HG03565 (cell line): ENCODE measurements at regions not wholly inside any gene's neighbourhood (a gene's known extent, or its start where the extent isn't known, plus 50 kb on each side); places are given as distances from the start of the nearest gene placed in this dataset.
A peak's percentile ranks its signal among the peaks of the same experiment; 100 is the strongest.

Source experiments
- ATAC-seq: cut with Tn5 transposase; IDR thresholded peaks from one replicate; pipeline ENCODE4 v1.9.1; 2021; ENCODE audit warnings: mild to moderate bottlenecking, moderate library complexity; ENCODE audit not compliant: unreplicated experiment

- no peak for ATAC-seq
Measured at GRCh38 chr6:4308364-4308763, 173.0 kb upstream of the ECI2 start.

- no peak for ATAC-seq
Measured at GRCh38 chr6:4304927-4305455, 169.6 kb upstream of the ECI2 start.

GRCh38 chr6:4303638-4304037, 168.3 kb upstream of the ECI2 start:
- ATAC-seq: no peak

GRCh38 chr6:4302524-4302923, 167.1 kb upstream of the ECI2 start:
- ATAC-seq: no peak

- no peak for ATAC-seq
Measured at GRCh38 chr6:4301871-4302270, 166.5 kb upstream of the ECI2 start.

- ATAC-seq: no peak
Measured at GRCh38 chr6:4300917-4301316, 165.5 kb upstream of the ECI2 start.

- no peak for ATAC-seq
Measured at GRCh38 chr6:4299476-4299875, 164.1 kb upstream of the ECI2 start.

GRCh38 chr6:4297348-4297747, 162.0 kb upstream of the ECI2 start:
- ATAC-seq: no peak

GRCh38 chr6:4296552-4296951, 161.2 kb upstream of the ECI2 start:
- ATAC-seq: no peak

GRCh38 chr6:4295783-4296155, 160.4 kb upstream of the ECI2 start:
- no peak for ATAC-seq

GRCh38 chr6:4295058-4295782, 159.8 kb upstream of the ECI2 start:
- ATAC-seq: no peak

GRCh38 chr6:4294636-4295035, 159.3 kb upstream of the ECI2 start:
- ATAC-seq: no peak

- ATAC-seq: no peak
Measured at GRCh38 chr6:4291453-4292403, 156.4 kb upstream of the ECI2 start.

- ATAC-seq: no peak
Measured at GRCh38 chr6:4289770-4290320, 154.5 kb upstream of the ECI2 start.

GRCh38 chr6:4287811-4288244, 152.5 kb upstream of the ECI2 start:
- ATAC-seq: no peak

- ATAC-seq: no peak
Measured at GRCh38 chr6:4287372-4287771, 152.0 kb upstream of the ECI2 start.

GRCh38 chr6:4282926-4283325, 147.6 kb upstream of the ECI2 start:
- ATAC-seq: no peak

GRCh38 chr6:4281341-4282293, 146.2 kb upstream of the ECI2 start:
- peak; percentile 85 for ATAC-seq

GRCh38 chr6:4280707-4281106, 145.3 kb upstream of the ECI2 start:
- no peak for ATAC-seq

GRCh38 chr6:4280031-4280430, 144.7 kb upstream of the ECI2 start:
- ATAC-seq: no peak
